ENCODE measurements at regions not wholly inside any gene's neighbourhood (a gene's known extent, or its start where the extent isn't known, plus 50 kb on each side); places are given as distances from the start of the nearest gene placed in this dataset.

DNA sequence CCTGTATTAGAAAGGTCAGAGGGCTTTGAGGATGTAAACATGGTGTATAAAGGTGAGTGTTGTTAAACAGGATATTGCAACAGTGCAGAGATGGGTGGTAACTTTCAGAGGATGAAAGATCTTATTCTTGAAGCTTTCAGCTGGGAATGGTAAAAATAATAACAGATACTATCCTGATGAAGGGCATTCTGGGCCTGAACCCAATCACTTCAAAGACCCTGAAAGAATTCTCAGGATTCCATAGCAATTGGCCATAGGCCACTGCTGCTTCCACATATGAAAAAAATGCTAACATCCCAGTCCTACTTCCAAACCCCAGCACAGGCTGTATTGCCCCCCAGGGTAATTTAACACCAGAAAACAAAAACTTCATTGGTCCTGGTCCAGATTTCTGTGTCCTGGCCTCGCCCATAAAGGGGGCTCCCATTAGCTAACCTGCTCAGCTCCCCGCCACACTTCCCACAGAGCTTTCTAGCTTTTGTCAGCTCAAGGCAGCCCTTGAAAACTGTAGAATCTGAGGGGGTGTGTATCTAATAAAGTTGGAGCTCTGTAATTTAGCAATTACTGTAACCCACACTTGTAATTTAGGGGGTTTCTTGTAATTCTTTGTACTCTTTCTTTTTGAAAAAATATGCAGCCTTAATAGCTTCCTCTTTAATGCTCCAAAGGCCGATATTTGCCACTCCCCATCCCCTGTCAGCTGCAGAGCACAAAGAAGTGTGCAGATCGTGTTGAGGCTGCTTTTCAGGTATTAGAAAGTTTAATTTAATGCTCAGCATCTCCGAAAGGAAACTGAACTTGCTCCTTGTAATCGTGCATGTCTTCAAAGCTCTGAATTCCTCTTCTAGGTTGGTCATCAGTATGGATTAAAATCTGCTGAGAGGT lies 371.5 kb downstream of the SEC14L1 start:
- peaks cover 11% of the 10 kb centered on the region for H3K27me3 Mint-ChIP-seq (ENCODE audit: low read depth, poor library complexity)

DNA sequence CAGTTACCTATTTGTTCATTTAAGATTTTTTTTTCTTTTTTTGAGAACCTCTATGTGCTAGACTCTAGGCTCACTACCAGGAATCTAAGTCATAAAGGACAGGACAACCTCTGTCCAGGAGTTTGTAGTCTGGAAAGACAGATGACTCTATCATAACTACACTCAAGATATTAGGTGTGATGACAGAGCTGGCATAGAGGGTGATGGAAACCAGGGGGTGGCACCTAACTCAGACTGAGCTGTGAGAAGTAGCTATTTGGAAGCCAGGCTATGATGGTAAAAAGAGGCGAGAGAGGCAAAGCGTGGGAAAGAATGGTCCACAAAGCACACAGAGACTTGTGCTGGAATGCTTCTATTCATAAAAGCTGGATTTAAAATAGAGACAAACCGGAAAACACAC lies 372.3 kb downstream of the SEC14L1 start:
- no peak overlapping the region for H3K4me3 Mint-ChIP-seq
- H3K36me3 Mint-ChIP-seq (ENCODE audit: low read depth) = peaks cover 8% of the 10 kb centered on the region
- no peaks in the 10 kb centered on the region for H3K4me1 Mint-ChIP-seq
- H3K9me3 Mint-ChIP-seq = peaks cover 34% of the 10 kb centered on the region
- no peak for DNase-seq
- TF ChIP-seq, protein P1, sequence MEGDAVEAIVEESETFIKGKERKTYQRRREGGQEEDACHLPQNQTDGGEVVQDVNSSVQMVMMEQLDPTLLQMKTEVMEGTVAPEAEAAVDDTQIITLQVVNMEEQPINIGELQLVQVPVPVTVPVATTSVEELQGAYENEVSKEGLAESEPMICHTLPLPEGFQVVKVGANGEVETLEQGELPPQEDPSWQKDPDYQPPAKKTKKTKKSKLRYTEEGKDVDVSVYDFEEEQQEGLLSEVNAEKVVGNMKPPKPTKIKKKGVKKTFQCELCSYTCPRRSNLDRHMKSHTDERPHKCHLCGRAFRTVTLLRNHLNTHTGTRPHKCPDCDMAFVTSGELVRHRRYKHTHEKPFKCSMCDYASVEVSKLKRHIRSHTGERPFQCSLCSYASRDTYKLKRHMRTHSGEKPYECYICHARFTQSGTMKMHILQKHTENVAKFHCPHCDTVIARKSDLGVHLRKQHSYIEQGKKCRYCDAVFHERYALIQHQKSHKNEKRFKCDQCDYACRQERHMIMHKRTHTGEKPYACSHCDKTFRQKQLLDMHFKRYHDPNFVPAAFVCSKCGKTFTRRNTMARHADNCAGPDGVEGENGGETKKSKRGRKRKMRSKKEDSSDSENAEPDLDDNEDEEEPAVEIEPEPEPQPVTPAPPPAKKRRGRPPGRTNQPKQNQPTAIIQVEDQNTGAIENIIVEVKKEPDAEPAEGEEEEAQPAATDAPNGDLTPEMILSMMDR (IDR thresholded peaks at IDR 0.05) = no peak
- H3K27me3 Mint-ChIP-seq (ENCODE audit: low read depth, poor library complexity) = peaks cover 11% of the 10 kb centered on the region
- H3K27ac Mint-ChIP-seq = no peak overlapping the region

More for the DNA sequence above, 371.5 kb downstream of the SEC14L1 start:
- no peak overlapping the region for H3K4me3 Mint-ChIP-seq
- DNase-seq = no peak
- no peak overlapping the region for H3K27ac Mint-ChIP-seq
- TF ChIP-seq, protein P1 (IDR thresholded peaks at IDR 0.05) = no peak
- peaks cover 8% of the 10 kb centered on the region for H3K36me3 Mint-ChIP-seq (ENCODE audit: low read depth)
- H3K9me3 Mint-ChIP-seq = peaks cover 34% of the 10 kb centered on the region
- H3K4me1 Mint-ChIP-seq = no peaks in the 10 kb centered on the region

DNA sequence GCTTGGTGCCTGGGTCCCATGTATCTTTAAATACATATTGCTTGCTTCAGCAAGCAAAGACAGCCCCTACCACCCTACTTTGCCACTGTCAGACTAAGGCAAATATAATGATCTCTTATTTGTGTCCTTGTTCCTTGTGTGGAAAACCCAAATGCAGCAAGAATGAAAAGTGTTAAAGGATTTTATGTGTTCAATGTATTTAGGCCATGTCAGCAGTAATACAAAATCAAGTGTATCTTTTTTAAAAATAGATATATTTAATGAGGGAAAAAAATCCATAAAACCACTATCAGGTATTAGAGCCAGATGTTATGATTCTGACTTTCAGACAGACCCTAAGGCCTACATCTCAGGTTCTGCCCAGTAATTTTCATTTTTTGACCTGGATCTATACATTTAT lies 374.5 kb downstream of the SEC14L1 start:
- Mint-ChIP-seq H3K9me3 (peaks cover 34% of the 10 kb centered on the region), H3K4me1 (no peaks in the 10 kb centered on the region), H3K4me3 (no peak overlapping the region), H3K27me3 (ENCODE audit: low read depth, poor library complexity) (peaks cover 11% of the 10 kb centered on the region), H3K36me3 (ENCODE audit: low read depth) (peaks cover 8% of the 10 kb centered on the region), H3K27ac (no peak overlapping the region)
- TF ChIP-seq, protein P1 (IDR thresholded peaks at IDR 0.05) = no peak
- no peak for DNase-seq

DNA sequence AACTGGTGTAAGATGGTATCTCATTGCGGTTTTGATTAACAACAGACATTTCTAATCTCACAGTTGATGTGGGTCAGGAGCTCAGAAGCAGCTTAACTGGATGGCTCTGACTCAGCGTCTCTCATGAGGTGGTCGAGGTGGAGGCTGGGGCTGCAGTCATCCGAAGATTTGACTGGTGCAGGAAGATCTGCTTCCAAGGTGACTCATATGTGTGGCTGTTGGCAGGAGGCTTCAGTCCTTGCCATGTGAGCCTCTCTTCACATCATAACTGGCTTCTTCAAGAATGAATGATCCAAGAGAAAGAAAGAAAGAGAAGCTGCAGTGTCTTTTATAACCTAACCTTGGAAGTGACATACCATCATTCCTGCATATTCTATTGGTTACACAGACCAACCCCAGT lies 376.1 kb downstream of the SEC14L1 start:
- H3K4me1 Mint-ChIP-seq = no peaks in the 10 kb centered on the region
- no peak overlapping the region for H3K27ac Mint-ChIP-seq
- no peak overlapping the region for H3K4me3 Mint-ChIP-seq
- DNase-seq = no peak
- H3K9me3 Mint-ChIP-seq = peaks cover 22% of the 10 kb centered on the region
- TF ChIP-seq, protein P1 (IDR thresholded peaks at IDR 0.05) = no peak
- H3K36me3 Mint-ChIP-seq (ENCODE audit: low read depth) = peaks cover 1% of the 10 kb centered on the region
- H3K27me3 Mint-ChIP-seq (ENCODE audit: low read depth, poor library complexity) = peaks cover 15% of the 10 kb centered on the region

DNA sequence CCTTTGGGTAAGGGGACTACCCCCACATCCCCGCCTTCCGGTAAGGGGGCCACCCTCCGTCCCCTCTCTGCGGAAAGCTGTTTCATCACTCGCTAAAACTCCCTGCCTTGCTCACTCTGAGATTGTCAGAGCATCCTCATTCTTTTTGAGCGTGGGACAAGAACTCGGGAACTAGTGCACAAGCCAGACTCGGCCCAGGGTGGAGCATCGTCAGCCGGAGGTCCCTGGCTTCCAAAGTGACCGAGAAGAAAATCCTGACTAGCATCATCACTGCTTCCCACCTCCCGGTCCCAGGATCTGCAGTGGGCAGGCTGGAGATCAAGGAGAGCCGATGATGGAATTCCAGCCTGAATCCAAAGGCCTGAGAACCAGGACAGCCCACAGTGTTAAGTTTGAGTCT lies 380.3 kb downstream of the SEC14L1 start:
- TF ChIP-seq, protein P1 (IDR thresholded peaks at IDR 0.05) = no peak
- Mint-ChIP-seq H3K27me3 (ENCODE audit: low read depth, poor library complexity) (peaks cover 14% of the 10 kb centered on the region), H3K9me3 (peaks cover 19% of the 10 kb centered on the region), H3K4me1 (no peaks in the 10 kb centered on the region), H3K4me3 (no peak overlapping the region), H3K27ac (no peak overlapping the region), H3K36me3 (ENCODE audit: low read depth) (no peaks in the 10 kb centered on the region)
- no peak for DNase-seq

DNA sequence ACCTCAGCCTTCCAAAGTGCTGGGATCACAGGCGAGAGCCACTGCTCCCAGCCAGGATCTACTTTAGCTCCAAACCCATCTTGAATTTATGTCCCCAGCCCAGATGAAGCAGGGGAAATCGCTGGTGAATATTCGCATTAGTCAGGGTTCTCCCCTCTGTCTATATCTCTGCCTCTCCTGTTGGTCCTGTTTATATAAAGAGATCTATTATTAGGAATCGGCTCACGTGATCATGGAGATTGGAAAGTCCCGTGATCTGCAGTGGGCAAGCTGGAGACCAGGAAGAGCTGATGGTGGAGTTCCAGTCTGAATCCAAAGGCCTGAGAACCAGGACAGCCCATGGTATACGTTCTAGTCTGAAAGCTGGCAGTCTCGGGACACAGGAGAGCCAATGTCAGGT lies 382.8 kb downstream of the SEC14L1 start:
- no peak overlapping the region for H3K27ac Mint-ChIP-seq
- DNase-seq = no peak
- TF ChIP-seq, protein P1 (IDR thresholded peaks at IDR 0.05) = no peak
- no peak overlapping the region for H3K4me3 Mint-ChIP-seq
- peaks cover 22% of the 10 kb centered on the region for H3K9me3 Mint-ChIP-seq
- H3K4me1 Mint-ChIP-seq = peaks cover 12% of the 10 kb centered on the region
- H3K27me3 Mint-ChIP-seq (ENCODE audit: low read depth, poor library complexity) = peaks cover 23% of the 10 kb centered on the region
- peaks cover 6% of the 10 kb centered on the region for H3K36me3 Mint-ChIP-seq (ENCODE audit: low read depth)
